DND-41 (cell line): ENCODE measurements at regions not wholly inside any gene's neighbourhood (a gene's known extent, or its start where the extent isn't known, plus 50 kb on each side); places are given as distances from the start of the nearest gene placed in this dataset.

Source experiments
- ATAC-seq: fragments of 200-7000 bp; cut with Tn5 transposase; 3 replicates; pipeline ENCODE4 v1.9.1; 2021; ENCODE audit warnings: low read depth; ENCODE audit not compliant: insufficient read depth
- DNase-seq: peaks from one replicate; pipeline ENCODE4 v3.0.0-alpha.2; 2020
- H2AFZ ChIP-seq: 2 replicates; pipeline ENCODE4 v1.6.0; 2012; ENCODE audit warnings: low read depth, low read length
- H3K27ac ChIP-seq: 2 replicates; pipeline ENCODE4 v1.5.1; 2012; ENCODE audit warnings: low read length, inconsistent platforms
- H3K27me3 ChIP-seq: fragments of 200-600 bp; sonication (generic); 2 replicates; pipeline ENCODE4 v1.6.0; 2012; ENCODE audit warnings: low read length, mild to moderate bottlenecking, inconsistent platforms; ENCODE audit not compliant: insufficient read depth, poor library complexity
- H3K36me3 ChIP-seq: 2 replicates; pipeline ENCODE4 v1.5.1; 2012; ENCODE audit warnings: low read length, inconsistent platforms; ENCODE audit not compliant: insufficient read depth
- H3K4me1 ChIP-seq: 2 replicates; pipeline ENCODE4 v1.5.1; 2012; ENCODE audit warnings: mild to moderate bottlenecking, low read length; ENCODE audit not compliant: insufficient read depth
- H3K4me2 ChIP-seq: 2 replicates; pipeline ENCODE4 v1.6.0; 2012; ENCODE audit warnings: mild to moderate bottlenecking, moderate library complexity, low read length, inconsistent platforms; ENCODE audit not compliant: insufficient read depth
- H3K4me3 ChIP-seq, 2 experiments: fragments of 200-600 bp in 1 of 2; shearing (Covaris generic) in 1 of 2; 2 replicates each; pipeline ENCODE4 v1.5.1; 2012 to 2016; ENCODE audit warnings: inconsistent platforms in 2 of 2, low read length in 2 of 2, mild to moderate bottlenecking in 2 of 2, low read depth in 1 of 2, moderate library complexity in 1 of 2
- H3K79me2 ChIP-seq: 2 replicates; pipeline ENCODE4 v1.6.0; 2012; ENCODE audit warnings: low read length, inconsistent platforms; ENCODE audit not compliant: insufficient read depth
- H3K9ac ChIP-seq: 2 replicates; pipeline ENCODE4 v1.6.0; 2012; ENCODE audit warnings: low read depth, mild to moderate bottlenecking, inconsistent platforms, low read length, moderate library complexity
- H3K9me3 ChIP-seq: 2 replicates; pipeline ENCODE4 v1.5.1; 2012; ENCODE audit warnings: low read length, moderate library complexity, mild to moderate bottlenecking, inconsistent platforms; ENCODE audit not compliant: insufficient read depth, severe bottlenecking
- H4K20me1 ChIP-seq: 2 replicates; pipeline ENCODE4 v1.6.0; 2012; ENCODE audit warnings: low read length; ENCODE audit not compliant: insufficient read depth
- EZH2 ChIP-seq: IDR thresholded peaks from 3 replicates; pipeline ENCODE4 v1.6.1; 2012; ENCODE audit warnings: borderline replicate concordance, low read depth, mild to moderate bottlenecking, moderate library complexity, low read length, inconsistent platforms; ENCODE audit not compliant: severe bottlenecking
- TF ChIP-seq, protein P1 (sequence below): IDR thresholded peaks from 2 replicates; pipeline ENCODE4 v1.5.1; 2012; ENCODE audit warnings: borderline replicate concordance, low read length, moderate library complexity, mild to moderate bottlenecking; ENCODE audit not compliant: poor library complexity, severe bottlenecking; ENCODE audit errors: extremely low read depth

GRCh38 chr5:6806668-6807067 is 93.4 kb downstream of the TENT4A start:
- Histone ChIP-seq H3K9me3 (peaks cover 8% of the 10 kb centered on the region), H3K27me3 (no peaks in the 10 kb centered on the region), H2AFZ (no peak overlapping the region), H3K79me2 (no peaks in the 10 kb centered on the region), H3K36me3 (no peaks in the 10 kb centered on the region), H3K27ac (no peak overlapping the region), H3K9ac (no peak overlapping the region), H3K4me1 (no peaks in the 10 kb centered on the region), H3K4me2 (no peak overlapping the region), H4K20me1 (no peaks in the 10 kb centered on the region), H3K4me3 (no peak overlapping the region)
- TF ChIP-seq EZH2 = no peak
- TF ChIP-seq, protein P1, sequence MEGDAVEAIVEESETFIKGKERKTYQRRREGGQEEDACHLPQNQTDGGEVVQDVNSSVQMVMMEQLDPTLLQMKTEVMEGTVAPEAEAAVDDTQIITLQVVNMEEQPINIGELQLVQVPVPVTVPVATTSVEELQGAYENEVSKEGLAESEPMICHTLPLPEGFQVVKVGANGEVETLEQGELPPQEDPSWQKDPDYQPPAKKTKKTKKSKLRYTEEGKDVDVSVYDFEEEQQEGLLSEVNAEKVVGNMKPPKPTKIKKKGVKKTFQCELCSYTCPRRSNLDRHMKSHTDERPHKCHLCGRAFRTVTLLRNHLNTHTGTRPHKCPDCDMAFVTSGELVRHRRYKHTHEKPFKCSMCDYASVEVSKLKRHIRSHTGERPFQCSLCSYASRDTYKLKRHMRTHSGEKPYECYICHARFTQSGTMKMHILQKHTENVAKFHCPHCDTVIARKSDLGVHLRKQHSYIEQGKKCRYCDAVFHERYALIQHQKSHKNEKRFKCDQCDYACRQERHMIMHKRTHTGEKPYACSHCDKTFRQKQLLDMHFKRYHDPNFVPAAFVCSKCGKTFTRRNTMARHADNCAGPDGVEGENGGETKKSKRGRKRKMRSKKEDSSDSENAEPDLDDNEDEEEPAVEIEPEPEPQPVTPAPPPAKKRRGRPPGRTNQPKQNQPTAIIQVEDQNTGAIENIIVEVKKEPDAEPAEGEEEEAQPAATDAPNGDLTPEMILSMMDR = no peak
- no peak for ATAC-seq
- no peak for DNase-seq

GRCh38 chr5:6808462-6808861 is 95.2 kb downstream of the TENT4A start:
- Histone ChIP-seq H3K27me3 (no peaks in the 10 kb centered on the region), H3K9ac (no peak overlapping the region), H2AFZ (no peak overlapping the region), H3K4me3 (no peak overlapping the region), H3K4me2 (no peak overlapping the region), H4K20me1 (no peaks in the 10 kb centered on the region), H3K79me2 (no peaks in the 10 kb centered on the region), H3K27ac (no peak overlapping the region), H3K4me1 (no peaks in the 10 kb centered on the region), H3K36me3 (no peaks in the 10 kb centered on the region), H3K9me3 (peaks cover 8% of the 10 kb centered on the region)
- DNase-seq (no peak), ATAC-seq (no peak)
- TF ChIP-seq EZH2 = no peak
- TF ChIP-seq, protein P1 = no peak

- no peaks in the 10 kb centered on the region for H3K27me3 ChIP-seq
- no peak overlapping the region for H2AFZ ChIP-seq
- no peak for ATAC-seq
Observed at GRCh38 chr5:6810641-6811405, 97.6 kb downstream of the TENT4A start.

More at GRCh38 chr5:6810641-6811405, 97.6 kb downstream of the TENT4A start:
- TF ChIP-seq EZH2 = no peak
- TF ChIP-seq, protein P1 = no peak
- no peaks in the 10 kb centered on the region for H3K36me3 ChIP-seq
- H3K9ac ChIP-seq = no peak overlapping the region
- peaks cover 8% of the 10 kb centered on the region for H3K9me3 ChIP-seq
- H3K4me2 ChIP-seq = no peak overlapping the region
- no peaks in the 10 kb centered on the region for H3K79me2 ChIP-seq
- H3K27ac ChIP-seq = no peak overlapping the region
- no peak for DNase-seq
- no peaks in the 10 kb centered on the region for H4K20me1 ChIP-seq
- no peak overlapping the region for H3K4me3 ChIP-seq
- H3K4me1 ChIP-seq = no peaks in the 10 kb centered on the region
